HG03139 (cell line): ENCODE measurements at regions not wholly inside any gene's neighbourhood (a gene's known extent, or its start where the extent isn't known, plus 50 kb on each side); places are given as distances from the start of the nearest gene placed in this dataset.

ENCODE experiments used
- ATAC-seq: cut with Tn5 transposase; IDR thresholded peaks from one replicate; pipeline ENCODE4 v1.9.1; 2021; ENCODE audit not compliant: unreplicated experiment

DNA sequence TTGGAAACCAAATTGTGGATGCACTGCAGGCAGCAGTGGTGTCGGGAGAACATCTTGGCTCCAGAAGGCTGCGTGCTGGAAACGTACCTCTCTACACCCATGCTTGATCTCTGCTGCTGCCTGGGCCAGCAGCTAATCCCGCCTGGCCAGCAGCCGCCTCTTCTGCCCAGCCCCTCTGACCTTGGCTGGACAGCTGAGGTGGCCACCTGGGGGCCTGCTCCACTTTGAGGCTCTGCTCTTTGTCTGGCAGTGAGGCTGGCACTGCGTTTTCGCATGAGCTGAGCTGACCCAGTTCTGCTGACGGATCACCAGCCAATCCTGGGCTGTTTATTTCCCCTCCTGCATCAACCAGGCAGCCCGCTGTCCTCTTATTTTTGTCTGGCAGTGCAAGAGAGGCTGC lies 154.9 kb downstream of the TENT4A start:
- ATAC-seq = no peak

DNA sequence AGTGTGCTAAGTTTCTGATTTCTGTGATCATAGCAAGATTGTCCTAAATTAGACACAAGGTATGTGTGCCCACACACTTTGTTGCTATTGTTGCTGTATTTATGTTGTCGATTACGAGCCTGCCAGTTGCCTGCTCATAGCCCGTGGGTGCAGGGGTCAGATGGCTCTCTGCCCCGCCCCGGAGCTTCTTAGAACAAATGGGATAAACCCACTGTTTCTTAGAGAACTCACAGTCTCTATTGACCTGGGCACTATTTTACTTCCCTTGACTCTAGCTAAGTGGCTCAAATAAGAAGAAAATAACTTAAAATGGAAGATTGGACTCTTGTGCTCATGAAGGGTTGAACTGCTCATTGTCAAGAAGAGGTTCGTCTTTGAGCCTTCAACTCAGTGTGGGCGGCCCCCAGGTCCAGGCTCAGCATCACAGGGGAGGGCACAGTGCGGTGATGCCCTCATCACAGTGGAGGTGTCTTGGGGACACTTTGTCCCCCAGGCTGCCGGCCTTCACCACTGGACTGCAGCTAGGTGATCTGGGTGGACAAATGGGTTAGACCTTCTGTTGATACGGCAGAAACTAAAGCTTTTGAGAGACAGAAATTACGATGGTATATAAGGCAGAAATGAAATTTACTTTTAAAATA lies 155.5 kb downstream of the TENT4A start:
- ATAC-seq = no peak

DNA sequence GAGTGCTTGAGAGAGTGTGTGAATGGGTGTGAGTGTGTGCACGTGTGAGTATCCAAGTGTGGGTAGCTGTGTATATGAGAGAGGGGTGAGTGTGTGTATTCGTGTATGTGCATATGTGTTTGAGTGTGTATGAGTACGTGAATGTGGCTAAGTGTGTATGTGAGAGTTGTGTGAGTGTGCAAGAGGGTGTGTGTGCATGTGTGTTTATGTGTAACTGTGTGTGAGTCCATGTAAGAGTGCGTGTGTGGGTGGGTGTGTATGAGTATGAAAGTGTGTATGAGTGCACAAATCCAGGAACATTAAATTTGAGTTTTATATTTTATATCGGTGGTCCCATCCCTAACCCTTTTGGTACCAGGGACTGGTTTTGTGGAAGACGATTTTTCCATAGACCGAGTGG lies 156.4 kb downstream of the TENT4A start:
- ATAC-seq = no peak

DNA sequence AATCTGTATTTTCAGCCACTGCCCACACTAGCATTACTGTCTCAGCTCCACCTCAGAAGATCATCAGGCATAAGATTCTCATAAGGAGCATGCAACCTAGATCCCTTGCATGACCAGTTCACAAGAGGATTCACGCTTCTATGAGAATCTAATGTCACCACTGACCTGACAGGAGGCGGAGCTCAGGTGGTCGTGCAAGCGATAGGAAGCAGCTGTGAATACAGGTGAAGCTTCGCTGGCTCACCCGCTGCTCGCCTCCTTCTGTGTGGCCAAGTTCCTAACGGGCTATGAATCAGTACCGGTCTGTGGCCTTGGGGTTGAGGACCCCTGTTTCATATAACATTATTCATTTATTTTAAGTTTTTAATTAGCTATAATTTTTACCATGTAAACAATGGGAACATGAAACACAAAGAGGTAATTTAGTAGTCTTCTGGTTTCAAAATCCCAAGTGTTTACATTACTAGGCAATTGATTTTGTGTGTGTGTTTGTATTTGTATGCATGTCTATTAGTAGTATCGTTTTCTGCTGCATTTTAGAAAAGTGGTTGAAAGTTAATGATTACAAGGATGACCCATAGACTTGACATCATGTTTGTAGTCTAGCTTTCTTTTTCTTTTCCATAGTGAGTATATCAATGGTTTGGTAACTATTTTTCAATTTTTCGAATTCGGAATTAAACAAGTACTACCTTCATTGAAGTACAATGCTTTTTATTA lies 159.4 kb downstream of the TENT4A start:
- ATAC-seq = no peak

DNA sequence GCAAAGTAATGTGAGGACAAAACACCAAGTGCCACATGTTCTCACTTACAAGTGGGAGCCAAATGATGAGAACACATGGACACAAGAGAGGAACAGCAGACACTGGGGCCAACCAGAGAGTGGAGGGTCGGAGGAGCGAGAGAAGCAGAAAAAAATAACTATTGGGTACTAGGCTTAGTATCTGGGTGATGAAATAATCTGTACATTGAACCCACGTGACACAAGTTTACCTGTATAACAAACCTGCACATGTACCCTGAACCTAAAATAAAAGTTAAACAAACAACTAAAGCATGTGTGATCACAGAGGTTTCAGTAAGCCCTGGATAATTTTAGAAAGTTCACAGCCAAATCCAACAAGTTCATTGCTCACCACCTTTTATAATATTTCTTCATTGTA lies 160.1 kb downstream of the TENT4A start:
- no peak for ATAC-seq

DNA sequence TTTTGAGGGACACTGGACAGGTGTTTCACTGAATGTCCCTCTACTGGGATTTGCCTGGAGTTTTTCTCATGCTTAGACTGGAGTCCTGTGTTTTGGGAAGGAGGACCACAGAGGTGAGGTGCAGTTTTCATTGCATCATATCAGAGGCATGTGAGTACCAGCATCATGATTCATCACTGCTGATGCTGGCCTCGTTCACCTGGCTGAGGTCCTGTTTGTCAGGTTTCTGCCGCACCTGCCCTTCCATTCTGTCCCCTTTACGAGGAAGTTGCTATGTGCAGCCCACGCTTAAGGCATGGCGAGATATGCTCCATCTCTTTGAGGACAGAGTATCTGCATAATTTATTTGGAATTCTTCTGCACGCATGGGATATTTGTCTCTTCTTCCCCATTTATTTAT lies 162.1 kb downstream of the TENT4A start:
- no peak for ATAC-seq

DNA sequence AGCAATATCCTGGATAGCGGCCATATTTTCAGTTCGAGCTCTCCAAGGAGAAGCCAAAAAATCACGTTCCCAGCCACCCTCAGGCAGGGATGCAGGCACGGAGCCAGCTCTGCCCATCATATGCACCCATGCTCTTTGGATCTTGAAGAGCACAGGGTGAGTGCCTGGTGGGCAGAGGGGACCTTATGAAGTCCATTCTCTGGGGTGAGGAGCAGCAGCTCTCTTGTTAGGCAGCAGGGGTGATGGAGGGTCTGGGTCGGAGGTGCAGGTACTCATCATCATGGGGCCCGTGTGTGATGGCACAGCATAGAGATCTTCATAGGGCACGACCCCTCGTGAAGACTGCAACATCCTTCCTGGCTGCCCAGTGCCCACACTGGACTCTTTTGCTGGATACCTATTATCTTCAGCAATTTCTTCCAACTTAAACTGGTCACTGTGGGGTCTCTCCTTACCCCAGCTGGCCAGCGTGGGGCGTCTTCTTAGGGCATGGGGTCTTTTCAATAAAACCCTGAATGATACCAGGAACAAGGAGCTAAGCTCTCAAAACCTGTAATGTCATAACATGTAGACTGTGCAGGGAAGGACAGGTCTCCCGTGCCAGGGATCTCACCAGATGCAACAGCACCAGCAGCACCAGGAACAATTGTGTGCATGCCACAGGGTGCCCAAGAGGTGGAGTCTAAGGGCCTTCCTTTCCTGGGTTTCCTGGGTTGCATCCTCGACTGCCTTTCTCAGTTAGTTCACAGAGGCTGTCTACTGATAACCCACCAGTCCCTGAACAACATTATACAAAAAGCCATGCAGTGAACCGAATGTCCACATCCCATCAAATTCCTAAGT lies 165.0 kb downstream of the TENT4A start:
- ATAC-seq = no peak

DNA sequence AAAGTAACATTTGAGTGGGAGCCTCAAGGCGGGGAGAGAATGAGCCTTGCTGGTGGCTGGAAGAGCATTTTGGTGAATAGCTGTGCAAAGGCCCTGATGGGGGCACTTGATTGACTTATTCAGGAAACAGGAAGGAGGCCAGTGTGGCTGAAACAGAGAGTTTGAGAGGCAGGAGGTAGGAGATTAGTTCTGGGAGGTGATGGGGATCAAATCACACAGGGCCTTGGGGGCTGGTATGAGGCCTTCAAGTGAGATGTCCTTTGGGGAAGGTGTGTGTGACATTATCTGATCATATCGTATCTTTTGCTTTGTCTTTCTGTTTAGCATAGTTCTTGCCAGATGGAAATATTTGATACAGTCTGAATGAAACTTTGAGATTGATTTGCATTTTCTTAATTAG lies 172.3 kb downstream of the TENT4A start:
- no peak for ATAC-seq

DNA sequence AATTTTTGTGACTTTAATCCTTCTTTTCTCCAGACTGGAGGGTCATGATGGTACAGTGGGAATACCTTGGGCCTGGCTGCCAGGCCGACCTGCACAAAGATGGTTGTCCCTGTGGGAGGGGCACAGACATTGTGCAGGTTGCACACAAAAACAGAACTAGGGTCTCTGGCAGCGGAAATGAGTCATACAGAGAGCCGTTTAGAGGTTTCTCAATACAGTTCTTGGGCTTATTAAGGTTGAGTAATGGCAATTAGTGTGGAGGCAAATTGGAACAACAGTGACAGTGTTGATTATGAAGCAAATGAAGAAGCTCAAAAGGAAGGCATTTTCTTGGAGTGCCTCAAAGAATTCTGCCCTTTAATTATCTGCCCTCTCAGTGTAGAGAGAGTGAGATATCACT lies 173.6 kb downstream of the TENT4A start:
- no peak for ATAC-seq

DNA sequence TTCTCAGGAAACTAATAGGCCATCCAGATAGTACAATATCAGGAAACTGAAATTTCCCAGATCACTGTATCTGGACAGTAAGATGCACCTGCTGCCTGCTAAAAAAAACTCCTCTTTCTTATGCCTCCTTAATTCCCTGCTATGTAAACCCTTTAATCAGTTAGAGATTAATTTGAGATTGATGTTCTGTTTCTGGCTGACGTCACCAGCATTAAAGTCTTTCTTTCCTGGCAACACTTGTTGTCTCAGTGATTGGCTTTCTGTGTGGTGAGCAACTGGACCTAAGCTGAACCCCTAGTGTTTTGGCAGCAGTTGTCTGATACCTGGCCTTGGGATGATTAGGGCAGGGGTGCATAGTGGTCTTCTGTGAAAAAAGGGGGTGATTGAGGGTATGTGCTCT lies 175.8 kb downstream of the TENT4A start:
- ATAC-seq = no peak

DNA sequence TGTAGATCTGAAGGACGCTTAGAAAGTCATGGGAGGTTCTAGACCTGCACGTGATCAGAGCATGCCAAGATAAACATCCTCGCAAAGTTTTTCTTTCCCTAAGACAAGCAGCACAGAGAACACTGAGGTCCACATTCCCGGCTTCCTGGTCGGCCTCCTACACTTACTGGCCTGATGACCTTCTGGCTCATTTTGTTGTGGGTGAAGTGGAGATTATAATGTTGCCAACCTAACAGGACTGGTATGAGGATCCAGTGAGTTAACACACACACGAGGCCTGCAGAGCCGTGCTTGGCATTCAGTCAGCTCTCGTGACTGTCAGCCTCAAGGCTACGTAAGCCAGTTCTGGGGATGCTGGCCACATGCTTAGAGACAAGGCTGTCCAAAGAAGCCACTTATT lies 186.0 kb downstream of the TENT4A start:
- no peak for ATAC-seq

DNA sequence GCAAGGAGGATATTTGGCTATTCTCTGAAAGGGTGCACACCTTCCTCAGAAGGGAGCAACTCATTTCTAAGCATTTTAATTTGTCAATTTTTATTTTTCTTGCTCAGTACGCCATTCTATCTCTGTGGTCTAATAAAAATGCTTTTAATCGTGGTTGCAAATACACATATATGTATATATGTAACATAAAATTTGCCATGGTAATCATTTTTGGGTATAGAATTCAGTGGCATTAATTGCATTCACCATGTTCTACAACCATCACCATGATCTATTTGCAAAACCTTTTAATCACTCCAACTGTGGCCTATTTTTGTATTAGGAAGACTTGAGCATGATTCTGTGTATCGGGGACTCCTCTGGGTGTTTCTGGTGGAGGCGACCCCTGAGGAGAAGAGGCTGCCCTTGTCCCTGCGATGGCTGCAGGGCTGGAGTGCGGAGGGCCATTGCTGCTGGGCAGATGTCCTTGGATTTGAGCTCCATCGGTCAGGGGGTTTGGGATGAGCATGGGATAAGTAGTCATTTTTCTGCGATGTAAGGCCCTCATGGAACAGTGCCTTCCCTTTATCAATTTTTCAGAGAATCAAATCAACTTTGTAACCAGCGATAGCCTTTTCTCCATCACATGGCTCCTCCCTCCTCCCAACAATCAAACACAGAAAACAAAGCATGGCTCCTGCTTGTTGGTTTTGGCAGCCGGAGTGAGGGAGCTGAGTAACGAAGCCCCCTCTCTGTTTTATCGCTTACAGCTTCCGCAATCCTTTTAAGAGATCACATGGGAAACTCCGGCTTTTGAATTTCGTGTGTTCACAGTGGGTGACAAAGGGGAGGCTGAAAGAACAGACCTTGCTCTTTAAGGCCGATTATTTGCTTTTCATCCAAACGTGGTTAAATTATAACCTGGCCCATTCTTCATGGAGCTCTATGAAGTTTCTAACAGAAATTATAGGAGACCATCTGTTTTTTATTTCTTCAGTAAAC lies 187.3 kb downstream of the TENT4A start:
- no peak for ATAC-seq

DNA sequence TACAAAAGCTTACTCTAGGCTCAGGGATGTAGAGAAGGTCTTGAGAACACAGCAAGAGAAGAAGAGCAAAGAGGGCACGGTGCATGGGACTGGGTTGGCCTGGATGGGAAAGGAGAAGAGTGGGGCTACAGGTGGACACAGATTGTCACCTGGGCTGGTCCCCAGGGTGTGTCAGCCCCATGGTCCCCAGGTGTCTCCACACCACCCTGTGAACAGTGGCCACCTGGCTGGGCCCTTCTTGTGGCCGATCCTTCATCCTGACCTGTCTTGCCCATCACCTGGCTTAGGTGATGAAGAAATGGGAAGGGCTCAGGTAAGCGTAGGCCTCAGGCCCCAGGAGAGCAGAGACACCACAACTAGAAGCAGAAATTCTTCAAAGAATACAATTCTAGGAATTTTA lies 188.9 kb downstream of the TENT4A start:
- ATAC-seq = no peak

DNA sequence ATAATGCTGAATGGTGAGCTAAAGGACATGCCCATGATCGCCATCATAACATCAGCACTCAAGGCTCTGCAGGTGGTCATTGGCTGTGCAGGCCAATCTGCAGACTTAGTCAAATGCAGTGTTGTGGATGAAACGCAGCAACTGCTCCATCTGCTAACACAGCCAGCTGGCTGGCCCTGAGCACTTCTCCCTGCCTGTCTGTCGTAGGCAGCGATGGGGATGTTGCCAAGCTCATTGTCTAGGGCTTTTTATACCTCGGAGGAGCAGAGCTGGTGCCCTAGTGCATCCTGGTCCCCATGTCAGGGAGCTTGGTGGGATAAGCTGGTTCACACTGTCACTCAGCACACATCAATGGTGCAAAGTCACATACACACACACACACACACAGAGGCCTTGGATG lies 189.4 kb downstream of the TENT4A start:
- no peak for ATAC-seq

DNA sequence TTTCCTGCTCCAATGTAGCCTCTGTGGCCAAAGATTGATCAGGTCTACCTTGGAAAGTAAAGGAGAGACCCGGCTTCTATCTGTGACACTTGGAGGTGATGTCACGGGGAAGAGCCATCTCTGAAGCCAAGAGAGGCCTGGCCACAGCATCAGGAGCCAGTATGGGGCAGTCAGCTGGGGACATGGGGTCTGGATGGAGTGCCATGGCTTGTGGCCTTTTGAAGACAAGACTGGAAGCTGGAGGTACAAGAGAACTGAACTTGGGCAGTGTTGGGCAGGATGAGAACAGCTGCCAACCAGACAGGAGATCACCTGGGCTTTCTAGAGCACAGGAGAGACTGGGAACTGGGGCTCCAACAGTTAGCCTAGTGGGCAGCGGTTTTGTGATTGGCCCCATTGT lies 190.7 kb downstream of the TENT4A start:
- ATAC-seq = no peak

DNA sequence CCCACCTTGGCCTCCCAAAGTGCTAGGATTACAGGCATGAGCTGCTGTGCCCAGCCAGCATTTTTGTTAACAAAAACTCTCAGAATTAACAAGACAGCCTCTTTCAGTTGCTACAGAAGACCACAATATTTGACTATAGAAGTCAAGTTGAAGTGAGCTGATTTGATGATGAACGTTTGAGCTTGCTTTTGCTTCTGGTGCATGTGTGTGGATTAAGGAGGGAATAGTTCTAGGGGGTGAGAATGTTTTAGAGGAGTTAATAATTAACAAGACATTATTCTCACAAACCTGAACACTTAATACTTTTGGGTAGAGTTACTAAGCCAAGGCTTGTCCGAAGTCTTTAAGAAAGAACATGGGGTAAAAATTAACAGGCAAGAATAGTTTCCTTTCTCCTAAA lies 191.6 kb downstream of the TENT4A start:
- no peak for ATAC-seq

DNA sequence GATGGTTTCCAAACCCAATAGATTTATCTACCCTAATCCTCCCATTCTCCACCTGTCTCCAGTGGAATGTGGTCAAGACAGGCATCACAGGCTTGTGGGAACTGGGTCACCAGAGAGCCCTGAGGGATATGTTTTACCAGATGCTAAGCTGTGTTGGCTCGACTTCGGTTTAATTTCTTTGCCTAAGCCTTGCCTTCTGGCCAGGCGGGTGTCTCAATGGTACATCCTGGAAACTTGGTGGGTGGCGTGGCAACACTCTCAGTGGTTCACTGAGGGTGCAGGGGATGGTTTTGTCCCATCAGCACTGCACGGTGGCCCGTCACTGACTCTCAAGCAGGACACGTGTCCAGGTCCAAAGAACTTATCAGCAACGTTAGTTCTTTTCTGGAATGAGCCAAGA lies 192.2 kb downstream of the TENT4A start:
- ATAC-seq = no peak

DNA sequence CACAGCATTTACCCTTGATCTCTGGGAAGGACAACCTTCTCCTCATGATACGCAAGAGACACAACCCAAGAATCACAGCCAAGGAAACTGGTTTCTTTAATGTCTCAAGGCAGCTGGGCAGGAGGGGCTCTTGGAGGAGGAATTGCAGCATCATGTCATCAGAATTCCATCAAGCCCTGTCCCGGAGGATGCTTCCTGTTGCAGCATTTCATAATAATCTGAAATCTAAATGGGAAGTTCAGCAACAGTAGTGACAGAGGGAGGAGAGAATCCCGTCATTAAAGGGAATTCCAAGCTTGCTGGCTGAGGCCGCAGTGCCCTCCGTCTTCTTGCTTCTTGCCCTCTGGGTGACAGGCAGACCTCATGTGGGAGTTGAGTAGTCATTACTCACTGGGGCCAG lies 192.7 kb downstream of the TENT4A start:
- no peak for ATAC-seq

DNA sequence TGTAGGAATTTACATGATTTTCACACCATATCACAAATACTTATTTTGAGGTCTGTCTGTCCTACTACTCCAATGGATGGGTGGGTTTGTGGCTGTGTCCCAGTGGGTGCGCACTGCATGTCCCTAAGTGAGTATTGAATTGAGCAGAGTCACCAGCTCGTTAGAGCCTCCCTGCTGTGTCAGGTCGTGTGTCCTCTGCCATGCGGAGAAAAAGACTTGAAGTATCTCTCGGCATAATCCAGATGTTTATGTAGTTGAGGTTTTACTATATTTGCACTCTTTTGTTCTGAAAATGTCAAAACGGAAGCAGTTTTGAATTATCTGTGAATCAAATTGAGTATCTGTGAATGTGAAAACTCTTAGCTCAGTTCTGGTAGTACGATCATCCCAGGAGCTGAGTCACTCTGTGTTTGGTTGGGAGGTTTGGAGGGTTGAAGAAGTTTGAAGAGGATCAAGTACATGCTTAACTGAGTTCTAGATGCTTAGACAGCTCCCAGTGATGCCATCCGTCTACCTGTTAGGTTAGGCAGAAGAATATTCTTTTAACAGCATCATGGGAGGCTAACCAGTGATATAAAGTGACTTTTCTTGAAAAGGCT lies 194.2 kb downstream of the TENT4A start:
- no peak for ATAC-seq

DNA sequence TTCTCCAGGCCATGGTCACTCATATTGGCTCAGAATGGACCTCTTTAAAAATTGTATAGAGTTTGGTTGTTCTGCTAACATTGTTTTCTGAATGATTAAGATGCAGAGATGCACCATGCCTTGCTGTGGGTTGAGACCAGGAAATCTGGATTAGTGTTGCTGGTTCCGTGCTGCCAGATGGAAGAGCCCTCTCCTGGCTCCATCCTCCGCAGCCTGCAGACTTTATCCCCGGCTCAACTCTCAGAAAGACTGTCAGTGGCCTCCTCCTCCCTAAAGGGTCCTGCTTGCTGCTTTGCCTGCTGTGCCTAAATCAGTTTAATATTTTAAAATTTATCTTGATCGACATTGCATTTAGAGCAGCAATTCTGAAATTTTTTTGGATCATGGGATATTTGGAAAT lies 196.7 kb downstream of the TENT4A start:
- no peak for ATAC-seq

DNA sequence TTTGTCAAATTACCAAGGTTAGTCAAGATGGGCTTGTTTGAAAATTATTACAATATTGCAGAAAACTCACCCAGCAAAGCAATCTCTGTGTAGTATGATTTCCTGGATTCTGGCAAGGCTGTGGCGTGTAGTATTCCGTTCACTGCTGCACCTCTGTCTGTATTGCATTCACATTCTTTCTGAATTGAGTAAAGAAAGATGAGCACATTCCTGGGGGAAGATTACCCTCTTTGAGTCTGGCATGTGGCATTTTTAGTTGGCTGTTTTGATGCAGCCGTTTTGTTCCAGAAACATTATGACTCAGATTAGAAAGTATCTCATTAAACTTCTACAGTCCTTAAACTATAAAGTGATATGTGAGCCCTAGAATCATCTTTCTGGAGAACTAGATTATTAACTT lies 197.7 kb downstream of the TENT4A start:
- ATAC-seq = no peak
